ENCODE measurements at regions not wholly inside any gene's neighbourhood (a gene's known extent, or its start where the extent isn't known, plus 50 kb on each side); places are given as distances from the start of the nearest gene placed in this dataset.

DNA sequence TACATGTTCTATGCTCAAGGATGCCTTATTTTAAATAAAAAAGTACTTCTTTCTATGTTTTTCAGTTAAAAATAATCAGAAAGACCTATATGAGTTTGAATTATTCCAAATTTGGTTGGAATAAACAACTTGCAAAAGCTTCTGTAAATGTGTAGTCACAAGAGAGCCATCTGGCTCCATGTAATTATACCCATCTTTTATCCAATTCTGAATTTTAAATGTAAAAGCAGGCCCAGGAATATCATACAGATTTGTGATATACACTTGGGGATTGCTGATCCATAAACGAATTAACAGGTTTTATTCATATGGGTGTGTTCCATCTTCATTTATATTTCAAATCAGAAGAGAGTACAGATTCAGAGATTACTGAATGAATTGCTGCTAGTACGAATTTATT is 329.2 kb upstream of the LRFN5 start:
- DNase-seq (ENCODE audit: extremely low spot score, unreplicated experiment) = no peak
- Mint-ChIP-seq H3K4me1 (ENCODE audit: unreplicated experiment) (no peaks in the 10 kb centered on the region), H3K9me3 (no peaks in the 10 kb centered on the region), H3K27me3 (no peaks in the 10 kb centered on the region), H3K27ac (no peak overlapping the region), H3K4me3 (no peak overlapping the region), H3K36me3 (no peaks in the 10 kb centered on the region)
- TF ChIP-seq, protein P1, sequence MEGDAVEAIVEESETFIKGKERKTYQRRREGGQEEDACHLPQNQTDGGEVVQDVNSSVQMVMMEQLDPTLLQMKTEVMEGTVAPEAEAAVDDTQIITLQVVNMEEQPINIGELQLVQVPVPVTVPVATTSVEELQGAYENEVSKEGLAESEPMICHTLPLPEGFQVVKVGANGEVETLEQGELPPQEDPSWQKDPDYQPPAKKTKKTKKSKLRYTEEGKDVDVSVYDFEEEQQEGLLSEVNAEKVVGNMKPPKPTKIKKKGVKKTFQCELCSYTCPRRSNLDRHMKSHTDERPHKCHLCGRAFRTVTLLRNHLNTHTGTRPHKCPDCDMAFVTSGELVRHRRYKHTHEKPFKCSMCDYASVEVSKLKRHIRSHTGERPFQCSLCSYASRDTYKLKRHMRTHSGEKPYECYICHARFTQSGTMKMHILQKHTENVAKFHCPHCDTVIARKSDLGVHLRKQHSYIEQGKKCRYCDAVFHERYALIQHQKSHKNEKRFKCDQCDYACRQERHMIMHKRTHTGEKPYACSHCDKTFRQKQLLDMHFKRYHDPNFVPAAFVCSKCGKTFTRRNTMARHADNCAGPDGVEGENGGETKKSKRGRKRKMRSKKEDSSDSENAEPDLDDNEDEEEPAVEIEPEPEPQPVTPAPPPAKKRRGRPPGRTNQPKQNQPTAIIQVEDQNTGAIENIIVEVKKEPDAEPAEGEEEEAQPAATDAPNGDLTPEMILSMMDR (conservative IDR thresholded peaks at IDR 0.05) = no peak

DNA sequence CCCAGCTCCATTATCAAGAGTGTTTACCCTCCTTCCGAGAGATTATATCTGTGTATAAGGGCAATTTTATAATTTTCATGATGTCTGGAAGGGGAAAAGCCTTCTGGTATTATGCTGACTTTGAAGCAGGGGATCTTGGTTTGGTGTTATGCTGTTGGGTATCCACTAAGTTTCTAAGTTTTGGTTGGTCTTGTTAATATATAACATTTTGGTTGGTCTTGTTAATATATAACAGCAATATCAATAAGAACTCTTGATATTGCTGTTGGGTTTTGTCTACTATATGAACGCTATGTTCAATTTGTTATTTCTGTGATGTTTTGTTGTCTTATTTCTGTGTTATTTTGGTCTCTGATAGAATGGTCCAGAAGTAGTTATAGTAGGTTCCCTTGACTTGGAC is 349.2 kb upstream of the LRFN5 start:
- Mint-ChIP-seq H3K4me1 (ENCODE audit: unreplicated experiment) (no peaks in the 10 kb centered on the region), H3K4me3 (no peak overlapping the region), H3K27me3 (no peaks in the 10 kb centered on the region), H3K9me3 (no peaks in the 10 kb centered on the region), H3K36me3 (no peaks in the 10 kb centered on the region), H3K27ac (no peak overlapping the region)
- no peak for DNase-seq (ENCODE audit: extremely low spot score, unreplicated experiment)
- TF ChIP-seq, protein P1 (conservative IDR thresholded peaks at IDR 0.05) = no peak

DNA sequence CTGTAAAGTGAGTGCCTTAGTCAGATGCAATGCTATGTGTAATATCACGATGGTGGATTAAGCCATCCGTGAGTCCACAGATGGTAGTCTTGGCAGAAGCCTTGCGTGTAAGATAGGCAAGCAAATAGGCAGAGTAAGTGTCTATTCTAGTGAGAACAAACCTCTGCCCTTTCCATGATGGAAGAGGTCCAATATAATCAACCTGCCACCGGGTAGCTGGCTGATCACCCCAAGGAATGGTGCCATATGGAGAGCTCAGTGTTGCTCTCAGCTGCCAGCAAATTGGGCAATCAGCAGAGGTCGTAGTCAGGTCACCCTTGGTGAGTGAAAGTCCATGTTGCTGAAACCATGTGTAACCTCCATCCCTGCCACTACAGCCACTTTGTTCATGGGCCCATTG is 371.2 kb upstream of the LRFN5 start:
- TF ChIP-seq, protein P1 (conservative IDR thresholded peaks at IDR 0.05) = no peak
- Mint-ChIP-seq H3K4me1 (ENCODE audit: unreplicated experiment) (no peaks in the 10 kb centered on the region), H3K27ac (no peak overlapping the region), H3K4me3 (no peak overlapping the region), H3K9me3 (no peaks in the 10 kb centered on the region), H3K27me3 (no peaks in the 10 kb centered on the region), H3K36me3 (no peaks in the 10 kb centered on the region)
- DNase-seq (ENCODE audit: extremely low spot score, unreplicated experiment) = no peak

DNA sequence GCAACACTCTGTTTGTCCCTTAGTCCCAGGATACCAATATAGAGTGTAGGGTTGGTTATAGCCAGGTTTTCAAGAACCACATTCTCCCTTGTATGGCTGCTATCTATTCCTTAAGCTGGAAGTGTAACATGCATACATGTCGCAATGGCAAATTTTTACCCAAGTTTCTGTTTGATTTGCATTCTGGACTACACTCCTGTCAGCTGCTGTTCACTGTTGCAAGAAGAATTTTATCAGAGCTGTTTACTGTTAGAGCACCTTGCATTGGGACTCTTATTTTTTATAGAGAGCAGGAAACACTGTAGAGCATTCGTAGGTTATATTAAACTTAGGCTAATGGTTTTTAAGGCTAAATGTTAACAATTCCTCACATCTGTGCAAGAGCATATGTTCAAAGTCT is 376.0 kb upstream of the LRFN5 start:
- TF ChIP-seq, protein P1 (conservative IDR thresholded peaks at IDR 0.05) = no peak
- Mint-ChIP-seq H3K4me3 (no peak overlapping the region), H3K9me3 (no peaks in the 10 kb centered on the region), H3K27me3 (no peaks in the 10 kb centered on the region), H3K36me3 (no peaks in the 10 kb centered on the region), H3K4me1 (ENCODE audit: unreplicated experiment) (no peaks in the 10 kb centered on the region), H3K27ac (no peak overlapping the region)
- no peak for DNase-seq (ENCODE audit: extremely low spot score, unreplicated experiment)

DNA sequence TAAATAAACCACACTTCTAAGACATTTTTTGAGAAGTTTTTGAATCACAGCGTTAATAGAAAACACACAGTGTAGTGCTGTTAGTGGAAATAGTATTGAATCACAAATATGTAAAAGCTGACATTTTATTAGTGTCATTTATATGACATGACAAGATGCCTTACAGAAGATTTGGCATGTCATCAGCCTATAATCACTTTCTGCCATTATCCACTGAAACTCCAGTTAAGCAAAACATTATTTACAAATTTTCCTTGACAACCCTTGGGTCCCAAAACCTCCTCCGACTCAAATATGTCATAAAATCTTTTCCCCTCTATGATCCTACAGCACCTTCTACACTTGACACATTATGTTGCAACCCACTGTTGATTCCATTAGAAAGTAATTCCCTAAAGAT is 376.9 kb upstream of the LRFN5 start:
- H3K27me3 Mint-ChIP-seq = no peaks in the 10 kb centered on the region
- H3K4me1 Mint-ChIP-seq (ENCODE audit: unreplicated experiment) = no peaks in the 10 kb centered on the region
- H3K27ac Mint-ChIP-seq = no peak overlapping the region
- H3K4me3 Mint-ChIP-seq = no peak overlapping the region
- TF ChIP-seq, protein P1 (conservative IDR thresholded peaks at IDR 0.05) = no peak
- no peaks in the 10 kb centered on the region for H3K9me3 Mint-ChIP-seq
- DNase-seq (ENCODE audit: extremely low spot score, unreplicated experiment) = no peak
- H3K36me3 Mint-ChIP-seq = no peaks in the 10 kb centered on the region

DNA sequence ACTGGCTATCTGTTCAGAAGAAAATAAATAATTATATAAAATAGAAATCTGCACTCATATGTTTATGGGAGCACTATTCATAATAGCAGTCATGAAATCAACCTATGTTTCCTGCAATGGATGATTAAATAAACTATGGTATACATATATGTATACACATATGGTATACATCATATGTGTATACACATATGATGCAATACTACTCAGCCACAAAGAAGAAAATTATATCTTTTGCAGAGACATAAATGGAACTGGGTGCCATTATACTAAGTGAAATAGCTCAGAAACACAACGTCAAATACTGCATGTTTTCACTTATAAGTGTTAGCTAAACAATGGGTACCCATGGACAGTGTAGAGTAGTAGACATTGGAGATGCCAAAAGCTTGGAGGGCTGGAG is 381.2 kb upstream of the LRFN5 start:
- Mint-ChIP-seq H3K9me3 (no peaks in the 10 kb centered on the region), H3K27ac (no peak overlapping the region), H3K4me1 (ENCODE audit: unreplicated experiment) (no peaks in the 10 kb centered on the region), H3K4me3 (no peak overlapping the region), H3K36me3 (no peaks in the 10 kb centered on the region), H3K27me3 (no peaks in the 10 kb centered on the region)
- TF ChIP-seq, protein P1 (conservative IDR thresholded peaks at IDR 0.05) = no peak
- DNase-seq (ENCODE audit: extremely low spot score, unreplicated experiment) = no peak

All from type B pancreatic cell (in vitro differentiated cells).